ENCODE measurements at regions not wholly inside any gene's neighbourhood (a gene's known extent, or its start where the extent isn't known, plus 50 kb on each side); places are given as distances from the start of the nearest gene placed in this dataset.

- H3K4me1 ChIP-seq = no peaks in the 10 kb centered on the region
- H3K4me3 ChIP-seq (replicated peaks in 1 of 3) = no peak overlapping the region
- no peaks in the 10 kb centered on the region for H3K9me3 ChIP-seq
- 73 to 75% methylated on average over 4 of the region's 4 CpGs for WGBS, 2 donors
- no peaks in the 10 kb centered on the region for H3K27me3 ChIP-seq
- no peak overlapping the region for H3K27ac ChIP-seq
- no peak for DNase-seq
- no peaks in the 10 kb centered on the region for H3K36me3 ChIP-seq
- no peak for TF ChIP-seq CTCF (IDR thresholded peaks at IDR 0.05)
- intact Hi-C loops (cut with DNase I) = no loop called here
Measured at GRCh38 chr17:14986127-14986526, 279.0 kb downstream of the PMP22 start.

- no peak overlapping the region for H3K27ac ChIP-seq
- TF ChIP-seq CTCF (IDR thresholded peaks at IDR 0.05) (no peak), POLR2A (IDR thresholded peaks at IDR 0.05) (no peak)
- no peak overlapping the region for H3K4me3 ChIP-seq (replicated peaks in 1 of 3)
- no peaks in the 10 kb centered on the region for H3K36me3 ChIP-seq
- intact Hi-C loops (cut with DNase I) = no loop called here
- 85 to 89% methylated on average over 2 of the region's 2 CpGs for WGBS, 2 donors
- no peak for DNase-seq
- no peaks in the 10 kb centered on the region for H3K27me3 ChIP-seq
- H3K9me3 ChIP-seq = no peaks in the 10 kb centered on the region
- no peaks in the 10 kb centered on the region for H3K4me1 ChIP-seq
Measured at GRCh38 chr17:14972844-14973243, 292.3 kb downstream of the PMP22 start.

- H3K4me3 ChIP-seq (replicated peaks in 1 of 3) = no peak overlapping the region
- H3K36me3 ChIP-seq = no peaks in the 10 kb centered on the region
- no peak overlapping the region for H3K27ac ChIP-seq
- no peaks in the 10 kb centered on the region for H3K4me1 ChIP-seq
- H3K9me3 ChIP-seq = no peaks in the 10 kb centered on the region
- intact Hi-C loops (cut with DNase I) = no loop called here
- TF ChIP-seq POLR2A (IDR thresholded peaks at IDR 0.05) (no peak), CTCF (IDR thresholded peaks at IDR 0.05) (no peak)
- no peaks in the 10 kb centered on the region for H3K27me3 ChIP-seq
- no peak for DNase-seq
Measured at GRCh38 chr17:14971054-14971453, 294.1 kb downstream of the PMP22 start.

GRCh38 chr17:14959106-14959648 lies 305.9 kb downstream of the PMP22 start:
- Histone ChIP-seq H3K27me3 (no peaks in the 10 kb centered on the region), H3K9me3 (no peaks in the 10 kb centered on the region), H3K4me1 (no peaks in the 10 kb centered on the region), H3K4me3 (replicated peaks in 1 of 3) (no peak overlapping the region), H3K27ac (no peak overlapping the region), H3K36me3 (no peaks in the 10 kb centered on the region)
- intact Hi-C loops (cut with DNase I) = no loop called here
- DNase-seq = no peak
- 56 to 70% methylated on average over 2 of the region's 2 CpGs for WGBS, 2 donors
- no peak for TF ChIP-seq CTCF (IDR thresholded peaks at IDR 0.05)
- TF ChIP-seq POLR2A (IDR thresholded peaks at IDR 0.05) = no peak

GRCh38 chr17:14953405-14953804 lies 311.7 kb downstream of the PMP22 start:
- DNase-seq = no peak
- TF ChIP-seq POLR2A (IDR thresholded peaks at IDR 0.05) = no peak
- TF ChIP-seq CTCF (IDR thresholded peaks at IDR 0.05) = no peak
- no peaks in the 10 kb centered on the region for H3K36me3 ChIP-seq

More at GRCh38 chr17:14953405-14953804, 311.7 kb downstream of the PMP22 start:
- Histone ChIP-seq H3K27me3 (no peaks in the 10 kb centered on the region), H3K4me3 (replicated peaks in 1 of 3) (no peak overlapping the region), H3K27ac (no peak overlapping the region), H3K4me1 (no peaks in the 10 kb centered on the region), H3K9me3 (no peaks in the 10 kb centered on the region)
- 79 to 86% methylated on average over 5 of the region's 5 CpGs for WGBS, 2 donors
- intact Hi-C loops (cut with DNase I) = no loop called here
